NCI-H2171 treated with DMSO at 0.1 percent for 48 hours (cell line): ENCODE measurements at regions not wholly inside any gene's neighbourhood (a gene's known extent, or its start where the extent isn't known, plus 50 kb on each side); places are given as distances from the start of the nearest gene placed in this dataset.

Source experiments
- DNase-seq: peaks from one replicate; lab custom pipeline; 2025; lab: John Stamatoyannopoulos, UW

- DNase-seq, result no peak
Measured at GRCh38 chr18:14905350-14905749, 157.4 kb downstream of the ANKRD30B start.

- no peak for DNase-seq
Measured at GRCh38 chr18:14905979-14906378, 158.0 kb downstream of the ANKRD30B start.

- no peak for DNase-seq
Measured at GRCh38 chr18:14907420-14907819, 159.4 kb downstream of the ANKRD30B start.

GRCh38 chr18:14908541-14908940 lies 160.6 kb downstream of the ANKRD30B start:
- DNase-seq, result no peak

DNA sequence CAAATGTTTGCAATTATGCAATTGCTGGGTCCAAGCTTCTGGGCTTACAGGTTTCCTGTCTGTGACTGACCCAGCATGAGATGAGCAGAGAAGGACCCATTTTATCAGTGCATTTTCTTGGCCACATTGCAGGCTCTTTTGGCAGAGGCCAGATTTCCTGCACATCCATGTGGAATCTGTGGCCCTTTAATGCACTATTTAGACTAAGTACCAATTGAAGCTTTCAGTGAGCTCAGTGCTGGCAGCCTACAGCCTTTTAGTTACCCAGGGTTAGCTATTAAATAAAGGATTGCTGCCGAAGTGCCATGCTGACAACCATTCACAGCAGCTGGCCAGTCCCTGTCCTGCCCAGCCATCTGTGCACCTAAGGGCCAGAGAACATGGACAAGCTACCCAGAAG lies 165.0 kb downstream of the ANKRD30B start:
- DNase-seq, result no peak

GRCh38 chr18:14914121-14914520 lies 166.1 kb downstream of the ANKRD30B start:
- DNase-seq, result no peak

DNA sequence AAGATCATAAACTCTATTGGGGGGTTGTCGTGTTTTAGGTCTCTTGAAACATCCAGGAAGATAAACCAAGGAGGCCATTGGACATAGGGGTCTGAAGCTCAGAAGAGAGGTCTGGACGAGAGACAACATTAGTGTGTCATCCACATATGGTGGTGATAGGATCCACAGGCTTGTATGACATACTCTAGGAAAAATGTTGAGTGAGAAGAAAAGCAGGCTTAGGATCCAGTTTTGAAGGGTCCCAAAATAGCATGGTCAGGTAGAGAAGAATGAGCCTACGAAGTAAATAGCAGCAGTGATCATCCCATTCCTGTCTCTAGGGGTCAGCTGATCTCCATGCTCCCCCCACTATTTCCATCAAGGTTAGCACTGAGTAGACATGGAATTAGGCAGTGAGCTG lies 166.8 kb downstream of the ANKRD30B start:
- no peak for DNase-seq

DNA sequence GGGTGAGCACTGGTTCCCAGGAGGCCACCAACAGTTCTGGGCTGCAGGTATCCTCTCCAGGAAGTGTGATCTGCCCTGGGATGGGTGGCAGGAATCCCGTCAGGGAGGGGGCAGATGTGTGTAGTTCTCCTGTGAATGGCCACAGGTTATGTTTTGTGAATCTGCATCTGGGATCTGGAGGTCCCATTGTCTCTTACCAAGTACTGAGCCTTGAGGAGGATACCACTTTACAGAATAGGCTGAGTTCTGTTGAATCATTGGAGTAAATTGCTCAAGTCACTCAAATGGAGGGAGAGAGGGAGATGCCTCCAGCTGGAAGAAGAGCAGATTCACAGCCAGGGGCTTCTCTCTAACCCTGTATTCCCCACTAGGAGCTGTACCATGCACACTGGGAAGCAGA lies 168.2 kb downstream of the ANKRD30B start:
- no peak for DNase-seq

GRCh38 chr18:14916851-14917250 lies 168.9 kb downstream of the ANKRD30B start:
- no peak for DNase-seq

GRCh38 chr18:14917311-14917710 lies 169.3 kb downstream of the ANKRD30B start:
- no peak for DNase-seq

DNA sequence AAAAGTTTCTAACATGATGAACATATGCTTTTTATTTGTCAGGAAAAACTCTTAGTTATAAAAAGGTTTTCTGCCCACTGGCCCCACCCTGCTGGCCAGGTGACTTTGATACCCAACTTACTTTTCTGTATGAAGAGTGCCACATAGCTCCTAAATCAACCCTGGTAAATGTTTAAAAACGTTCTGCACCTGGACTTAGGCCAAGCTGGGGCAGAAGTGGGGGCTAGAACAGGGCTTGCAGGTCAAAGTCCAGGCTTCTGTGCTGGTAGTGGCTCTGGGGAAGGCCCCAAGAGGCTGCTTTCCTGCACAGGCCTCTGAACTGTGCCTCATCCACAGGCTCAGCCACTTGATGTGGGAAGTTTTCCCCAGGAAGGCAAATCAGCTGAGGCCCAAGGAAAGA lies 171.7 kb downstream of the ANKRD30B start:
- DNase-seq, result no peak

GRCh38 chr18:14921031-14921430 lies 173.1 kb downstream of the ANKRD30B start:
- no peak for DNase-seq

DNA sequence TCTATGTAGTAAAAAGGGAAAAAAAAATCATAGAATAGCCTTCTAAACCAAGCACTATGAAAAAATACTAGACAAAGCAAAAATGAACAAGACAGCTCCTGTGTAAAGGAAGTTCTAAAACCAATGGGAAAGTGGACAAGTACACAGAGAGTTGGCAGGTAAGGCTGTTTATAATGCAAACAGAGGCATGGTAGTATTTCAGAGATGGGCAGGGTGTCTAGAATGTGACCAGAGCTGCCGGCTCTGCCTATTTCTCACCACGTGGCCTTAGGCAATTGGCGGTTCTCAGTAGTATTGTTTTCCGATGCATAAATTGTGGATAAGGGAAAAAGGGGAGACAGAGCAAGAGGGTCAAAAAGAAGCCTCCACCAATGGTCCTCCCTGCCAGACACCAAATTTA lies 173.6 kb downstream of the ANKRD30B start:
- DNase-seq, result no peak

DNA sequence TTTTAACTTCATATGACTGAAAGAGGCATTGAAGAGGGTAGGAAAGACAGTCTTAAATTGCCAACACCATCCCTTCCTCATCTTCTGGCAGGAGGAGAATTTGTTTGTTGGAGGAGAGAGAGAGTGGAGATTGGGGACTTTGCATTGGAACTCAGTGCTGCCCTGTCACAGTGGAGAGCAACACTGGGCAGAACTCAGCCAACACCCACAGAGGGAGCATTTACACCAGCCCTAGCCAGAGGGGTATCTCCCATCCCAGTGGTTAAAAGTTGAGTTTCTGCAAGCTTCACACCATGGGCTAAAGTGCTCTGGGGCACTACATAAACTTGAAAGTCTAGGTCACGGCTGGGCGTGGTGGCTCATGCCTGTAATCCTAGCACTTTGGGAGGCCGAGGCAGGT lies 174.1 kb downstream of the ANKRD30B start:
- no peak for DNase-seq

DNA sequence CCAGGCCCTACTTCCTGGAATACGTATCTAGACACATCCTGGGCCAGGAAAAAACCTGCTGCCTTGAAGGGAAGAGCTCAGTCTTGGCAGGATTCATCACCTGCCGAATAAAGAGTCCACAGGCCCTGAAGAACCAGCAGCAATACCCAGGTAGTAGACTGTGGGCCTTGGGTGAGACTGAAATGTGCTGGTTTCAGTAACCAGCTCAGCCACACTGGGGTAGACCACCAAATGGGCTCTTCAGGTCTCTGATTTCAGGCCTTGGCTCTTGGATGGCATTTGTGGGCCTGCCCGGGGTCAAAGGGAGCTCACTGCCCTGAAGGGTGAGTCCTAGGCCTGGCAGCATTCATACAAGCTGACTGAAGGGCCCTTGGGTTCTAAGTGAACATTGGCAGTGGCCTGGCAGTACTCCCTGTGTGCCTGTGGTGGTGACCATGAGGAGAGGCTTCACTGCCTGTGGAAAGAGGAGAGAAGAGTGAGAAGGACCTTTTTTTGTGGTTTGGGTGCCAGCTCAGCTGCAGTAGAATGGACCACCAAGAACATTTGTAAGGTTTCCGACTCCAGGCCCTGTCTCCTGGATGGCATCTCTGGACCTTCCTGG lies 175.1 kb downstream of the ANKRD30B start:
- no peak for DNase-seq

DNA sequence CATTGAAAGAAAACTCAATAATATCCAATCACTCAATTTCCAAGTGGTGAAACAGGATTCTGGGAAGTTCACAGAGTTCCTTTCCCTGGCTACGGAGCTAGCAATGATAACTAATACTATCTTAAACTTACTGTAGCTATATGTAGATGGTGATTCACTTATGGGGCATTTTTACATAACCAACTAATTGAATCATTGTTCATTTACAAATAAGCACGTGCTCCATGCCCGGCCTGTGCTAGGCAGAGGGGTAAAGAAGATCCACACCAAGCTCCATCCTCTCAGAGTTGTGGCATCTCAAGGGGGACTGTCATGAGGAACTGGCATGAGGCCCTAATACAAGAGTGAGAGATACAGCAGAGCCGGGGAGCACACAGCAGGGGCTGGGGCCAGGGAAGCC lies 176.3 kb downstream of the ANKRD30B start:
- DNase-seq, result no peak

- DNase-seq, result no peak
Measured at GRCh38 chr18:14925281-14925709, 177.3 kb downstream of the ANKRD30B start.

DNA sequence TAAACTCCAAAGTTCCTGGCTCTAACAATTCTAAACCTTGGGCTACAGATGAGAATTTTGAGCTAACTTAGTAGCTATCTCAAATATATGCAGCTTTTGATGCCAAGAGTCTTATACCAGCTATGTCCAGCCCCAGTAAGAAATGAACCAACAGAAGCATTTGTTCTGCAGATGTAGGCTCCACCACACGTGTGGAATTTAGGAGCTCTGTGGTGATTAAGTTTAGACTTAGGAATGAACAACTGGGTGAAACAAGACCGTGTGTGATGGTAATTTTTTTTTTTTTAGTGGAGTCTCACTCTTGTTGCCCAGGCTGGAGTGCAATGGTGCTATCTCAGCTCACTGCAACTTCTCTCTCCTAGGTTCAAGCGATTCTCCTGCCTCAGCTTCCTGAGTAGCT lies 179.7 kb downstream of the ANKRD30B start:
- DNase-seq, result no peak

DNA sequence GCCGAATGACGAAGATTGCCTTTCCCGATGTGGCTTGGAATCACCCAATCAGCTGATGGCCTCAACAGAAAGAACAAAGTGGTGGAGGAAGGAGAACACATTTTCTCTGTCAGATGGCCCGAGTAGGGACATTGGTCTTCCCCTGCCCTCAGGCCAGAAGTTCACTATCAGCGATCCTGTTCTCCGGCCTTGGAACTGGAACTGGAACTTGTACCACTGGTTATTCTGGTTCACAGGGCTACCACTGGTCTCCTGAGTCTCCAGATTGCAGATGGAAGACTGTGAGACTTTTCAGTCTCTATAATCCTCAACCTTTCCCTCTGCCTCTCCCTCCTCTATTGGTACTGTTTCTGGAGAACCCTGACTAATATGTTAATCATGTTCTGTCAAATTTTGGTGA lies 180.4 kb downstream of the ANKRD30B start:
- DNase-seq, result no peak

DNA sequence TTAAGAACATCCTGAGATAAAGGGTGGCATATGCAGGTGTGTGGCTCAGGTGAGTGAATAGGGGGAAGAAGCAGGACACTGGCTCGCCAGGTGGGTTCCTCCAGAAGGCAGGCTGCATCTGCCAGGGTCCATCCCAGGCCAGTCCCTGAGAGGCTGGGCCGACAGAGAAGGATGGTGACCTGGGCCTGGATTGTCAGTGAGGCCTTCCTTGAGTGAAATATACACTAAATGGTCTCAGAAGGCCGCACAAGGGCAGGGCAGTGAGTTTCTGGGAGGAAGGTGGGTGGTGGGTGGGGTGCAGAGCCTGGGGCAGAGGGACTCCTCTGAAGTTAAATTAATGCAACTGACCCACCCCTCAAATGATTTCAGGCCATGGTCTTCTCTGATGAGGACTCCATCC lies 182.1 kb downstream of the ANKRD30B start:
- no peak for DNase-seq

DNA sequence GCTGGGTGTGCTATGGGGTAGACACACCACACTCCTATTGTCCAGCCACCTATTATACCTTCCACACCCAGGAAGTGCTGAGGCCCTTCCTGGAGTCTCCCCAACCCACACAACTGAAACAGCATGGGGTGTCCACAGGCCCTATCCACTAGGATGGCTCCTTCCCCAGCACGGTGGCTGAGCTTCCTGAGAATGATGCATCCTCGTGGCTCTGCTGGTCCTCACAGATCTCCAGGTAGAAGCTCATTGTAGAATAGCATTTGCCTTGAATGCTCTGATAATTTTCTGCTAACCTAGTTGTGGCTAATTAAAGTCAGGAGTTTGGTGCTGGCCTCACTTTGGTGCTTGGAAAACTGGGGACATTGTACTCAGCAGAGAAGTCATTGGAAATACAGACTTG lies 182.6 kb downstream of the ANKRD30B start:
- no peak for DNase-seq

DNA sequence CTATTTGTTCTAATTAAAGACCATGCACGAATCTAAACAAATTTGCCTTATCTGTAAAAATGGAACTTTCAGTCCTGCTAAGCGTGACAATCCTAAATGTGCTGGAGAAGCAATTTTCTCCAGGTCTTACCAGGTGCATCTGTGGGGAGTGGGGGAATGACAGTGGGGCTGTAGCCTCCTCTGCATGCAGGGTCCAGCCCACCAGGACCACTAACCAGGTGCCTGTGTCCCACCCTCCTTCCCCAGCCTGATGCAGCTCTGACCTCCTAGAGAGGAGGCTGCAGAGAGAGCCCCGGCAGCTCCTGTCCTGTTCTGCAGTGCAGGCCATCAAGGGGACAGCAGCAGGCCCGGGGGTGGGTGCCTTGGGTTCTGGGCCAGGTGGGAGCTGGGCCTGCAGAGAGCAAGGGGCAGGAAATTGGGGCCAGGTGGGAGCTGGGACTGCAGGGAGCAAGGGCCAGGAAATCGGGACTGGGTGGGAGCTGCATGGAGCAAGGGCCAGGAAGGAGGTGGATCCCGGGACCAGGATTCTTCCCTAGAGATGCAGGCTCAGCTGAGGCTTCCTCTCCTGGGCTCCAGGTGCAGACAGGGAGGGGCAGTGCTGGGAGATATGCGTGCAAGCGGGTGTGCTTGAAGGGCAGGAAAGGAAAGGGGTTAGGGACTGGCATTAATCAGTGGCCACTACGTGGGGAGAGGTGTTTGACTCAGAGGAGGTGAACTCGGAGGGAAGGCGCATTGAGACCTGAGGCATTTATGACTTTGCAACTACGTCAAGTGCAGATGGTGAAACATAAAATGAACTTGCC lies 185.3 kb downstream of the ANKRD30B start:
- no peak for DNase-seq

GRCh38 chr18:14933964-14934363 lies 186.0 kb downstream of the ANKRD30B start:
- DNase-seq, result no peak

GRCh38 chr18:14935210-14935609 lies 187.2 kb downstream of the ANKRD30B start:
- DNase-seq, result no peak
